Upper lobe of left lung (tissue), 4 donors: ENCODE measurements at regions not wholly inside any gene's neighbourhood (a gene's known extent, or its start where the extent isn't known, plus 50 kb on each side); places are given as distances from the start of the nearest gene placed in this dataset.

Source experiments
- CTCF ChIP-seq, 6 experiments: fragments of 450-650 bp in 4 of 6; fragments of 200-600 bp in 2 of 6; sonication (generic) in 2 of 6; IDR thresholded peaks; one replicate each; pipeline ENCODE4 v1.5.1; 2016 to 2019; ENCODE audit warnings: antibody characterized with exemption in 6 of 6
- POLR2A ChIP-seq, 4 donors: fragments of 450-650 bp; IDR thresholded peaks; one replicate each; pipeline ENCODE4 v1.5.1; 2016 to 2017; ENCODE audit warnings: antibody characterized with exemption in 4 of 4, mild to moderate bottlenecking in 2 of 4
- POLR2AphosphoS5 ChIP-seq, 2 donors: sonication (generic); formaldehyde crosslinking; IDR thresholded peaks; one replicate each; pipeline ENCODE4 v1.5.1; 2017; ENCODE audit warnings: antibody characterized with exemption in 2 of 2

GRCh38 chr4:180426938-180427337 lies 1816.3 kb upstream of the TENM3 start:
- TF ChIP-seq CTCF (IDR thresholded peaks at IDR 0.05) = no peak
- TF ChIP-seq POLR2A (IDR thresholded peaks at IDR 0.05) = no peak
- no peak for TF ChIP-seq POLR2AphosphoS5 (IDR thresholded peaks at IDR 0.05)
